Left hindlimb (tissue), 1 donor: ENCODE measurements at regions not wholly inside any gene's neighbourhood (a gene's known extent, or its start where the extent isn't known, plus 50 kb on each side); places are given as distances from the start of the nearest gene placed in this dataset.

Experiments used
- DNase-seq: peaks from one replicate; pipeline ENCODE4 v3.0.0-alpha.2; 2018

DNA sequence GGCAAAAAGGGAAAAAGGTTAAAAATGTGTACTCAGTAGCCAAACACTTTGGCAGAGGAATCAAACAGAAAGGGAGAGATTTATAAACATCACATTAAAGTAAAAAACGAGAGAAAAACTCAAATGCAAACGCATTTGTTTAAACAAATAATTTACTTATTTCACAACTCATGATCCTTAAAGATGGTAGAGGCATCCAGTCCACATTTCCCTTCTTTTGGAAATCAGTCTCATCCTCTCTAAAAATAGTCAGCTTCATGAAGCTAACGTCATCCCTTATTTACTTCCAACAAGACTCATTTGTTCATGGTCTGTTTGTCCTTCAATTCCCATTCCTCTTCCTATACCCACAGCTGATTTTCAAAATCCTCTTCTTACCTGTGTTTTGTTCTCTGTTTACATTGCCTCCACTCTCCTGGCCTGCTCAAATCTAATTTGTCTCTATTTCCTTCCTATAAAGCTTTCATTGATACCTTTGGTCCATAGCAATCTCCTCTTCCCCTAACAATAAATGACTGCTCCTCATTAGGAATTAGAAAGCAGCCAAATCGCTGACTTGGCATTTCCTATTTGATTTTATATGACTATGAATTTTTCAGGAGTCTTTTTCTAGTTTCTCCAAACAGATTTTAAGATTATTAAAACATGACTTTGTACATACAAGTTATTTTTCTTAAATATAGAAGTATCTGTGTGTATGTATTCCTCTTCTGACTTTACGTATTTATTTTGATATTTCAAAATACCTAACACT is 805.3 kb downstream of the TLE1 start:
- DNase-seq = no peak

DNA sequence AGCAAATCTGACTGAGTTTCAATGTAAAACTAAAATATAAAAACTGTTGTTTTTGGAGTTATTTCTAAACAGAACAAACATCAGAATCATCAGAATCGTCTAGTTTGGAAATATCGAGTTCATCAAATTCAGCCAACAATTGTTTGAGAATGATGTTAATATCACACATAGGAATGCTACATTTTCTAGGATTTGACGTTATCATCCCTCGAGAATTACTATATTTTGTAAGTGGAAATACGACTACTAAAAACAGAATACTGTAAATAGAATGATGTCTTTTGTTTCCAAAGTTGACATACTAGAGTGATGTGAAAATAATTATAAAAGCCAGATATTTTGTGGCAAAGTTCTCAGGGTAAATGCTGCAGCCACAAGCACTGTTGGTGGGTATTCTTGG is 805.9 kb downstream of the TLE1 start:
- DNase-seq = no peak

DNA sequence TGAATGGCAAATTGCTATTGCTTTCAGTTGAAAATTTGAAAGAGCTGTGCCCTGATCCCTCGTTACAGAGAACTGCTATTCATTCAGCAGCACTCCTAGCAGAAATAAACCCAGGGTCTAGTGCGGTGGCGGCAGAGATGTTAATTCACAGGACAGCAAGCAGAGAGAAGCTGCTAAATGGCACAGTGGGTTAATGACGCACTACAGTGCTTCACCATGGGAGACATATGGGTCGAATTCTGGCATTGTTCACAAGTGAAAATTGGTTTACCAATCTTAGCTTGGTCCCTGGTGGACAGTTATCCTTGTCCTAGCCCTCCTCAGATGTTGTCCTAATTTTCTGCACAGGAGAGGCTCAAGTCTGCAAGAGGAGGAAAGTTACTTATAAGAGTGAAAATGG is 807.4 kb downstream of the TLE1 start:
- no peak for DNase-seq

DNA sequence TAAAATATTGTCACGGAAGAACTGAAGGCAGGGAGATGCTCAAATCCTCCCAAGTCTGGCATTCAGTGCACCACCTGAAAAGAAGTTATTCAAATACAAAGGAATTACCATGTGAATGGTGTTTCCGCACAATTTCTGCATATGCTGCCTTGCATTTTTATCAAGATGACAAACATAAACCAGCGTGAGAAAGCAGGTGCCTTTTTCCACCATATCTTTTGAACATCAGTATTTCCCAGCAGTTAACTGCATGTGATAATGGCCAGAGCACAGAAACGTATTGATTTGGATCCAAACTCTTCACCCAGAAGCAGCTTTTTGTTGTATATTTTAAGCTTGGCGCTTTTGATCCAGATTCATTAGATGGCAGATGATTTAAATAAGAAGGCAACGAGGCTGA is 808.0 kb downstream of the TLE1 start:
- no peak for DNase-seq

DNA sequence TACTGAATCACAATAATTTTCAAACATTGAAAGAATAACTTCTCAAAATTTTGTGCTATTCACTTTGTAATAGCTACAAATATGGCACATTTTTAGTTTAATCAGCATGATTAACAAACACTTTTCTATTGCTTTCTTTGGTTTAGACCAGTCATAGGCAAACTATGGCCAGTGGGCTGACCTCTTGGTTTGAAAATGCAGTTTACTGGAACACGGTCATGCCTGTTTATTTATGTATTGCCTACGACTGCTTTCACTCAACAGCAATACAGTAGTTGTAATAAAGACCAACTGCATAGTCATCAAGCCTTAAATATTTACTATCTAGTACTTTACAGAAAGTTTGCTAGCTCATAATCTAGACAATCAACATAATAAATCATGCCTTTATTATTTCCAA is 810.8 kb downstream of the TLE1 start:
- no peak for DNase-seq

DNA sequence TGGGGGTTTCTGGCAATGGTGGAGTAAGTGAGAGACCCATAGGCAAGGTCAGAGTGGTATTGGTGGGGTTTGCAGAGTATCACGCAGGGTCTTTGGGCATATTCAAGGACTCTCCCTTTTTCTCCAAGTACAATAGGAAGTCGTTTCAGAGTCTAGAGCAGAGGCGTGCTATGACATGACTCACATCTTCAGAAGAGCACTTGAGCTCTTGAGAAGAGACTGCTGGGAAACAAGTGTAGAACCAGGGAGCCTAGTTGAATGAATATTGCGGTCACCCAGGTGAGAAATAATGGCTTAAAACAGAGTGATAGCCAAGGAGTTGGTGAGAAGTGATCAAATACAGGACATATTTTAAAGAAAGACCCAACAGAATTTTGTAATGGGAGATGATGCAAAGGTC is 813.4 kb downstream of the TLE1 start:
- no peak for DNase-seq

DNA sequence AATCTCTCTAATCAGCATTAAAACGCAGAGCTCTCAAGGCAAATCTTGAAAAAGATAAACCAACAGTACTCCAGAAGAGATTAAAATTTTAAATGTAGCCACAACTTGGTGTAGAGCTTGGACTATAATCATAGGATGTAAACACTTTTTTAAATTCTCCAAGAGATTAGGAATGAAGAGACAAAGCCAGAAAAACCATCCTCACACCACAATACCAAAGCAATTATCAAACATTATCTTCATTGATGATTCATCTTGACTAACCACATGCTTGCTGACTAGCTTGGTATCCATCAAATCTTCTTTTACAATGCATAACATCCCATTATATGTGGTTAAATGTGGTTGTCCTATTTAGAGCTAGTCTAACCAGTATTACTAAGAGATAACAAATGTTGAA is 815.1 kb downstream of the TLE1 start:
- no peak for DNase-seq

DNA sequence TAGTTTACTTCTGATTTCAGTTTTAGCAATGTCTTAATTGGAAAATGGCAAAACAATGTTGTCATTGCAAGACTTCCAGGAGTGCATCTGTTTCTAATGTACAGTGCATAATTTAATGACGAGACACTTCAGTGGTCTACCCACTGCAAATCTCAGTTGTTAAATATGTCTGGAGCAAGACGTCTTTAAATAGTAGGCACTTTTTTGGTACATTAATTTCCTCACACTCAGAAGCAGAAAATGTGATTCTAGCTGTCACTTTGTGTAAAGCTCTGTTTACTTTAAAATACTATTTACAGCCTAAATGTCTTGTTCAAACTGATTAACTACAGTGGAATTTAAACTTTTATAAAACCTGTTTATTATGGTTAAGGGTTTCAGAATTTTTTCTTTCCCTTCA is 815.5 kb downstream of the TLE1 start:
- DNase-seq = no peak

DNA sequence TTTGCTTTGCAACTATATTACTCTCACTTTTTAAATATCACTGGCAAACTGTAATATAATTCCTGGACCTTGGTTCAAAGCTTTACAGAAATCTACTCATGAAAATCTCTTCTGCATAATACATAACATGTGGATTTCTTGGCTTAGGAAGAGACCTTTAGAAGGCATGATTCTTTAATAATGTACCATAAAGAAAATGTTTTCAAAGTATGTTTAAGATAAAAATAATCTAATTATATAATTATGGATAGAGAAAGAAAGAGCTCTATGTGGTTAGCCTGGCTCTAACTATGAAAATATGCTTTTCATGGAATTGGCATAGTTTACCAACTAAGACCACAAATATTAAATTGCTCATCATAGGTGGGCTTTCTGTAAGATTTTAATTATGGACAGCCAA is 817.8 kb downstream of the TLE1 start:
- DNase-seq = no peak

DNA sequence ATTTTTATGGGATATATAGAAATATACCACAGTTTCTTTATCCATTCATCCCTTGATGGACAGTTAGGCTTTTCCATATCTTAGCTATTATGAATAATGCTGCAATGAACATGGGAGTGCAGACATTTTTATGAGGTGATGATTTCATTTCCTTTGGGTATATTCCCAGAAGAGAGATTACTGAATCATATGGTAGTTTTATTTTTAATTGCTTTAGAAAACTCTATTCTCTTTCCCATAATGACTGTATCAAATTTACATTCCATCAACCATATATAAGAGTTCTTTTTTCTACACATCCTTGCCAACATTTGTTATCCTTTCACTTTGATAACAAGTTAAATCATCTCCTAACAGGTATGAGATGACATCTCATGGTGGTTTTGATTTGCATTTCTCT is 821.6 kb downstream of the TLE1 start:
- DNase-seq = no peak

DNA sequence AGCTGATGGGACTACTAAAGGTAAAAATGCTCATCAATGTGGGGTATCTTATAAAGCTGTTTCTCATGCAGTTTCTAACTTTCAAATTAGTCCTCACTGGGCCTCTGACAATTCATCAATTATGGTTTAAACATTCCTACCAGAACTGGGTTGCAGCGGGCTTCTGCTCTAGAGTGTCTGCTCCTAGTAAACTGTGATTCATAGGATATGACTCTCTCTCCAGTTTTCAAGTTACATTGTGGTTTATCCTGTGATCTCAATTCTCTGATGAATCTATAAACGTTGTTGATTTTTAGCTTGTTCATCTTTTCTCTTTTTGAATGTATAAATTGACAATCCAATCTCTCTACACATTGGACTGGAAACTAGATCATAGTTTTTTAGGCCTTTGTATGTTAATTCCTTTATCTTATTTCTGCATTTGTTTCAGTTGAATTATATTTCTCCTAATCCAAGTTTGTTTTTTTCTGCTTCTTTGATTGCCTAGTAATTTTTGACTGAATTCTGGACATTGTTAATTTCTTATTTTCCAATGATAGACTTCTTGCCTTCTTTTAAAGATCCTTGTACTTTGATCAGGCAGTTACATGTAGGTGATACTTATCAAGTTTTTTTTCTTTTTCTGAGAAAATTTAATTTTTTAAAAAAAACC is 822.6 kb downstream of the TLE1 start:
- no peak for DNase-seq

DNA sequence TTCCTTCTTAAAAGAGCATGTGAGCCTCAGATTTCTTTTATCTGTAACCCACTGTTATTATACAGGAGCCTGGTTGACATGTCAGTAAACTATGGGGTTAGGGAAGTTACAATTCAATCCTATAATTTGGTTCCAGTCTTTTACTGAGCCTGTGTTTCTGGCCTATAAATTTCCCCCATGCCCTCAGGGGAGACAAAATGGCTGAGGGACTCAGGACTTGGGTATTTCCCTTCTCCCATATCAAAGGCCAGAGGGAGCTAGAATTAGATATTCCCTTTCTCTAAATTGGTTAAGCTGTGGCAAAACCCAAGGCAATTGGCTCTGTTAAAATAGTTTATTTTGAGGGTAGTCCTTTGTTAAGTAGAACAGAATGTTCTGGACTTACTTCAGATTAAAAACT is 823.2 kb downstream of the TLE1 start:
- no peak for DNase-seq

DNA sequence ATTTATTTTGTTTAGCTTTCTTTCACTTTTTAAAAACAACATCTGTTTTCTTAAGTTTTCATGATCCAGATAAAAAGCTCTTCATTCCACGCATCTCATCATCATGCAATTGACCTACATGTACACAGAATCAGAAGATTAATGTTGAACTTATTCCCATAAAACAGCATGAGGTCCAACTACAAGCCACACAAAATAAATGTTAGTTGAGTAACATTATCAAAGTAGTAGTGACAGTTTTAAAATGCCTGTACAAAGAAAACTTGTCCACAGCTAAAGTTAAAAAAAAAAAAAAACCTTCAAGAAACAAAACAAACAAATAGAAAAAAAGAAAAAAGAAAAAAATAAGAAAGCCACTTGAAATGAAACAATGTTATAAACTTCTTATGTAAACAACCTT is 846.3 kb downstream of the TLE1 start:
- no peak for DNase-seq

DNA sequence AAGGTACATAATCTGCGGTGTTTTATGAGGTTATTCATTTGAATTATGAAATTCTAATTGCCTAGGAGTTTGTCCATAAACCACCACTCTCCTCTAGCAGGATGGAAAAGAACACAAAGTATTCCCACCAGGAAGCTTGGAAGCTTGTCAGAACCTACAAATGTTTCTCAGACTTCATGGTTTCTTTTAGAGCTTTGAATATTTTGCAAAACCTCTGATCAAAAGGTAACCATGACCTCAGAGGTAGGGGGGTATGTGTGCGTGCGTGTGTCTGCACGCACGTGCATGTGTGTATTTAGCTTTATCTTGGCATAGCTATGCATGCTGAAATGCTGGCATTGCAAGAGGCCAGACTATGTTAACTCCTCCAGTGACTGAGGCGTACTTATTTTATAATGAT is 847.0 kb downstream of the TLE1 start:
- DNase-seq = peak; percentile 27

DNA sequence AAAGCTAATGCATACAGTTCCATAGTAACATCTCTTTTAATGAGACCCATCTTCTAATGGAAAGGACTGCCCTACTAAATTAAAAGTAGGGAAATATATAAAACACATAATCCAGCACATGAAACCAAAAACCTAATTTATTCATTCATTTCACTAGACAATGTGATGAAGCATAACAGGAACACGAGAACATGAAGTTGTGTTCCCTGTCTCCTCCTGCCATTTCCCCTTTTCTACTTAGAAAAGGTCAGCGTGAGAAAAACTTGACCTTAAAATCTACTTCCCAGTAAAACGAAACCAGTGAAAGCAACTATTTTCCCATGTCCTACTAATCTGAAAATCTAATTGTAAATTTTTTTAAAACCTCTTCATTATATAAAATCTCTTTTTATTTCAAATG is 847.5 kb downstream of the TLE1 start:
- DNase-seq = no peak

DNA sequence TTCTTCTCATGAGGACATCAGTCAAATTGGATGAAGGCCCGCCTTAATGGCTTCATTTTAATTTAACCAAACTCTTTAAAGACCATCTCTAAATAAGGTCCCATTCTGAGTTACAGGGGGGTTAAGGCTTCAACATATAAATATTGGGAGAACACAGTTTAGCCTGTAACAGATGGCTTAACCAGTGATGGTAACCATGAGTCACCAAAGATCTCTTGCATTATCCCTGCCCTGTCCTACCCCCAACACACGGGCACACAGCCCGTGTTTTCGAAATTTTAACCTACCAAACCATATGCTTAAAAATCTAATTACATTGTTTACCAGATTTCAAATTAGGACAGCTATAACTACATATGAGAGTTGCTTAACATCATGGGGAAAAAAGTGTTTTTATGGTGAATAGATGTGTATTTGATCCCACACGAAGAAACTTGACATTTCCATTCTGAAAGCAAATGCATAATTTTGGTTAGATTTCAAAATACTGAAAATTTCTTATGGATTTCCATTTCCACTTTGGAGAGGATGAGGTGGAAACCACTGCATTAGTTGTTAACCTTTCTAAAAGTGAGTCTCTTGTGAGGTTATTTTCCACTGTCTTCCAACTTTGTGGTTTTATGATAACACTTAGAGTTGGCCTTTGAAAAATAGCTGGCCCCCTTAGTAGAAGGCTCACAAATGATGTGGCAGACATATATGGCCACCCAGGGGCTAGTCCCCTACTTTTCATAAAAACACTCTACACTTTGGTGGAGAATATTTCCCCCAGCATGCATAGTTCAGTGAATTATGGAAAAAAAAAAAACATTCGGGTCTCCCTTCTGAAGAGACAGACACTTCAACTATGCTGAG is 849.3 kb downstream of the TLE1 start:
- DNase-seq = no peak

DNA sequence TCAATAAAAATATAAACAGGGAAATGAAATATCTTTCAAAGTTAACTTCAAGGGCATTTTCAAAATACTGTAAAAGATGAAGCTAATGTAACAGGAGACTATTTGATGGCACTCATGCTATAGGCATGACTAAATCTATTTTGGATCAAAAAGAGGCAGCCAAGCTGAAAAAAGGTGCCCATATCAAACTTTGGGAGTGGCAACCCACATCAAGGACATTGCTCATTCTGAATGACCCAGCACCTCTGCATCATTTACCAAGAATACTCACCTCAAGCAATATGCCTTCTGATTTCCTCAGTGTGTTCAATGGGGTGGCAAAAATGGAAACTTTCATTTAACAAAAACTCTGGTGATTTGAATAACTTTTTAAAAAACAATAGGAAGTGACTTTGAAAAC is 853.3 kb downstream of the TLE1 start:
- DNase-seq = no peak

DNA sequence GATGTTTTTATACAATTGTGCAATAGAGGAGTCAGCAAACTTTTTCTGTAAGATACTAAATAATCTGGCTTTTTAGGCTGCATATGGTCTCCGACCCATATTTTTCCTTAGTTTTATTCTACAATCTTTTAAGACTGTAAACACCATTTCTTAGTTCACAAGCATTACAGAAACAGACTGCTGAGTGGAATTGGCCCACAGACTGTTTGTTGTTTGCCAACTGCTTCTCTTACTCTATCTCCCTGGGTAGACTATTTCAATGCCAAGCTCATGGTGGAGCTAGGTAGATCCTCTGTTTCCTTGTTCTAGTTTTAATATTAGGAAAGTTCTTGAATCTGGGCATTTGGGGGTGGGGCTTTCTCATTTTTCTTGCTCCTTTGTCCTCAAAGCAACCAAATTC is 857.6 kb downstream of the TLE1 start:
- DNase-seq = no peak

DNA sequence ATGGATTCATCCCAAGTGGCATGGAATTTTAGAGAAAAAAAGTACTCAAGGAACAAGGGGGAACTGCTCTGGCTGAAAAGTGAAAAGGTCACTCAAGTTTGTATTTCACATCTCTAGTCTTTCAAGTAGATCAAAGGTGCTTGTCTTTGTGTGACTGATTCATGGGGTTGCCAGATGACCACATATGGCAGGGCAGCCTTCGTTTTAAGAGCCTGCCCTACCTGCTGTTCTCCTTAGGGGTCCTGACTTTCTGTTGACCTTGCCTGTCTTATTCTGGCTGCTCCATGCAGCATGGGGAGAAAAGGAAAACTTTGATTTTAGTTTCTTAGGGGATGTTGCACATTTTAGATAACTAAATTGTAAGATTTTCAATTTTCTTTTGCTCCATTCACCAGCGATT is 877.7 kb downstream of the TLE1 start:
- no peak for DNase-seq

DNA sequence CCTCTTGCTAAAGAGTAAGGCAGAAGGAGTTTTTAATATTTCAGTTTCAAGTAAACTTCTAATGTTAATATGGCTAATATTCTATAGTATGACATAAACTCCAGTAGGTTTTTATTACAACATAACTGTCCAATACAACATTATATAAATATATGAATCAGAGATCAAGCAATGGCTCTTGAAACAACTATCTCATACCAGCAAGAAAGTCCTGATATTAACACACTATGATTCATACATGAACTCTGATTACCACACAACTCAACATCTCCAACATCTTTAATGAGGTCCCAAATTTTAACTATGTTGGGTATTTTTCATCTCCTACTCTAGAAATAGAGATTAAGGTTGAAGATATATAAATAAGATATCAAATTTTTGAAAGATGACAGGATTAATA is 878.3 kb downstream of the TLE1 start:
- DNase-seq = no peak

DNA sequence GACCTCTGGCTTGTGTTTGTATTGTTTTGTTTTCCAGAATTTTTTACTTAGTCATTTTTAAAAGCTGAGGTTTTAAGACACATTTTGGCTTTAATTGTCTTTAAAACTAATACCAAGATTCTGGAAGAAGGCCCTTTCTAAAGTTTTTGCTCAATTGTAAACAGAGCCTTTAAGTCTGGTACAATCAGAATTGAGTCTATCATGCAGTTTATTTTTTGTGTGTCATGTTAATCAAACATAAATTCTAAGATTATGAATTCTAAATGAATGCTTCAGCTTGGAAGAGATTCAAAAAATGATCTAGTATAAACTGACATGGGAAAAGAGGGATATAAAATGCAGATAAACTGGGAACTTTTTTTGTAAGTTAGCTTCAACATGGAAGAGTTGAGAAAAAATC is 882.7 kb downstream of the TLE1 start:
- no peak for DNase-seq

DNA sequence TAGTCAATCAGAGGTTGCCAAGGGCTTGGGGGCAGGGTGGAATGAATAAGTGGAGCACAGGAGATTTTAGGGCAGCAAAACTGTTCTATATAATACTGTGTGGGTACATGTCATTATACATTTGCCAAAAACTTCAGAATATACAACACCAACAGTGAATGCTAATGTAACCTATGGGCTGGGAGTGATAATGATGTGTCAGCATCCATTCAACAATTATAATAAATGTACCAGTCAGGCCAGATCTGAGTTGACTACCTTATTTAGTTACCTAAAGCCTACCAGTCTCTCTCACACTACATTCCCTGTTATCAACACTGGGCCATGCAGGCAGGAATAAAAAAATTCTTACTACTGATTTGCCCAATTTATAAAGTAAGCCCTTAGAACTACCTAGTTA is 884.5 kb downstream of the TLE1 start:
- DNase-seq = no peak

DNA sequence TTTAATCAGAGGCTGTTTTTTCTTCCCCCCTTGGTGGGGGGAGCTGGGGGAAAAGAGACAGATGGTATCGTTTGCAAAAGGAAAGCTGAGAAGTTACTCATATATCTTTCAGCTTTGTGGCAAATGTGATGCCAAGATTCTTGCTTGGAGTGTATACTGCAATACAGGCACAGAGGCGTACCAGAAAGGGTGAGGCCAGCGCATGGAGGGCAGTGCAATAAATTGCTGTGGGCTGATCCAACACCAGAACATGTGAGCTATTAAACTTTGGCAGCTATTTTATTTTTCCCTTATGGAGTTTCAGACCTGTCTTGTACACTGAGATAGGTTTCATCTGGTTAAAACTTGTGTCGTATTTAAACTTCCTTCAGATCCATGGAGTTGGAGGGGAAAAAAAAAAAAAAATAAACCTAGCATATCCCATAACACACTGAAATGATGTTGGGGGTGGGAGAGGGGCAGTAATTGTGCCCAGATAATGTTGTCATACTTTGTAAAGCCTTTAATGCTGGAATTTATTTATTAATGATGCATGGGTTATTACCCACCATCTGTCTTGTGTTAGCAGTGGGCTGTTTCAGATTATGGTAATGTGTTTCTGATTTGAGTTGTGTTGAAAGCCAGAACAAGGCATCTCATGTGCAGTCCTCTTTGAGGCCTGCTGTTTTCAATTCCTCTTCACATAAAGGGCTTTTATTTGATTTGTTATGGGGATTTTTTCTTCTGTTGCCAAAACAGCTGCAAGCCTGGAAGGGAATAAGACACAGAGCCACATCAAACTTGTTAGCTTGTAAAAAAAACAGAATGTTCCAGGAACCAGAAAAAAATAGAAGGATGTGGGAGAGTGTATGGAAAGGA is 891.3 kb downstream of the TLE1 start:
- peak; percentile 79 for DNase-seq
